Lower leg skin (tissue), 4 donors: ENCODE measurements at regions not wholly inside any gene's neighbourhood (a gene's known extent, or its start where the extent isn't known, plus 50 kb on each side); places are given as distances from the start of the nearest gene placed in this dataset.
A peak's percentile ranks its signal among the peaks of the same experiment; 100 is the strongest.

Experiments
- DNase-seq, 2 donors: peaks; one replicate each; pipeline ENCODE4 v3.0.0-alpha.2; 2019; ENCODE audit warnings: low spot score in 2 of 2
- H3K4me3 ChIP-seq: fragments of 200-600 bp; sonication (generic); 2 replicates; pipeline ENCODE4 v1.5.1; 2017; ENCODE audit warnings: mild to moderate bottlenecking, low read depth; ENCODE audit not compliant: poor library complexity, severe bottlenecking
- POLR2A ChIP-seq, 2 donors: fragments of 450-650 bp; IDR thresholded peaks; one replicate each; pipeline ENCODE4 v1.6.1; 2016 to 2017; ENCODE audit warnings: antibody characterized with exemption in 2 of 2, mild to moderate bottlenecking in 1 of 2, moderate library complexity in 1 of 2
- WGBS, 2 donors: methylation state at CpG; one replicate each; pipeline ENCODE4 v1.1.5; 2018; 5-methylcytosine and 5-hydroxymethylcytosine counted together
- intact Hi-C: fragments of 100-400 bp; cut with DNase I; formaldehyde crosslinking; loops from one replicate; pipeline ENCODE4 v1.15.0; 2023; ENCODE audit warnings: low total_unique reads
- TF ChIP-seq, protein P1 (sequence below), 3 donors: fragments of 450-650 bp; IDR thresholded peaks; one replicate each; pipeline ENCODE4 v1.5.1; 2016; ENCODE audit warnings: antibody characterized with exemption in 3 of 3, mild to moderate bottlenecking in 3 of 3, moderate library complexity in 2 of 3

DNA sequence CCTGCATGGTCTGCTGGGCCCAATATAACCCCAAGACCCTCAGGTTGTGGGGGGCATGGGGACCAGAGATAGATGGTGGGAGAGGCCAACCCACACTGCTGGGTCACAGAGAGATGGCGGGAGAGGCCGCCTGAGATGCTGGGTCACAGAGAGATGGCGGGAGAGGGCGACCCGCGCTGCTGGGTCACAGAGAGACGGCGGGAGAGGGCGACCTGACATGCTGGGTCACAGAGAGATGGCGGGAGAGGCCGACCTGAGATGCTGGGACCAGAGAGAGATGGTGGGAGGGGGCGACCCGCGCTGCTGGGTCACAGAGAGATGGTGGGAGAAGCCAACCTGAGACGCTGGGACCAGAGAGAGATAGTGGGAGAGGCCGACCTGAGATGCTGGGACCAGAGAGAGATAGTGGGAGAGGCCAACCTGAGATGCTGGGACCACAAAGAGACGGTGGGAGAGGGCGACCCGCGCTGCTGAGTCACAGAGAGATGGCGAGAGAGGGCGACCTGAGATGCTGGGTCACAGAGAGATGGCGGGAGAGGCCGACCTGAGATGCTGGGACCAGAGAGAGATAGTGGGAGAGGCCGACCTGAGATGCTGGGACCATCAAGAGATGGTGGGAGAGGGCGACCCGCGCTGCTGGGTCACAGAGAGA, 133.2 kb downstream of the DLL1 start:
- 88 to 92% methylated on average over 28 of the region's 28 CpGs for WGBS, 2 donors
- H3K4me3 ChIP-seq, result no peak overlapping the region
- TF ChIP-seq, protein P1, sequence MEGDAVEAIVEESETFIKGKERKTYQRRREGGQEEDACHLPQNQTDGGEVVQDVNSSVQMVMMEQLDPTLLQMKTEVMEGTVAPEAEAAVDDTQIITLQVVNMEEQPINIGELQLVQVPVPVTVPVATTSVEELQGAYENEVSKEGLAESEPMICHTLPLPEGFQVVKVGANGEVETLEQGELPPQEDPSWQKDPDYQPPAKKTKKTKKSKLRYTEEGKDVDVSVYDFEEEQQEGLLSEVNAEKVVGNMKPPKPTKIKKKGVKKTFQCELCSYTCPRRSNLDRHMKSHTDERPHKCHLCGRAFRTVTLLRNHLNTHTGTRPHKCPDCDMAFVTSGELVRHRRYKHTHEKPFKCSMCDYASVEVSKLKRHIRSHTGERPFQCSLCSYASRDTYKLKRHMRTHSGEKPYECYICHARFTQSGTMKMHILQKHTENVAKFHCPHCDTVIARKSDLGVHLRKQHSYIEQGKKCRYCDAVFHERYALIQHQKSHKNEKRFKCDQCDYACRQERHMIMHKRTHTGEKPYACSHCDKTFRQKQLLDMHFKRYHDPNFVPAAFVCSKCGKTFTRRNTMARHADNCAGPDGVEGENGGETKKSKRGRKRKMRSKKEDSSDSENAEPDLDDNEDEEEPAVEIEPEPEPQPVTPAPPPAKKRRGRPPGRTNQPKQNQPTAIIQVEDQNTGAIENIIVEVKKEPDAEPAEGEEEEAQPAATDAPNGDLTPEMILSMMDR (IDR thresholded peaks at IDR 0.05), result no peak
- TF ChIP-seq POLR2A (IDR thresholded peaks at IDR 0.05), result no peak
- intact Hi-C loops, result no loop called here
- no peak for DNase-seq

DNA sequence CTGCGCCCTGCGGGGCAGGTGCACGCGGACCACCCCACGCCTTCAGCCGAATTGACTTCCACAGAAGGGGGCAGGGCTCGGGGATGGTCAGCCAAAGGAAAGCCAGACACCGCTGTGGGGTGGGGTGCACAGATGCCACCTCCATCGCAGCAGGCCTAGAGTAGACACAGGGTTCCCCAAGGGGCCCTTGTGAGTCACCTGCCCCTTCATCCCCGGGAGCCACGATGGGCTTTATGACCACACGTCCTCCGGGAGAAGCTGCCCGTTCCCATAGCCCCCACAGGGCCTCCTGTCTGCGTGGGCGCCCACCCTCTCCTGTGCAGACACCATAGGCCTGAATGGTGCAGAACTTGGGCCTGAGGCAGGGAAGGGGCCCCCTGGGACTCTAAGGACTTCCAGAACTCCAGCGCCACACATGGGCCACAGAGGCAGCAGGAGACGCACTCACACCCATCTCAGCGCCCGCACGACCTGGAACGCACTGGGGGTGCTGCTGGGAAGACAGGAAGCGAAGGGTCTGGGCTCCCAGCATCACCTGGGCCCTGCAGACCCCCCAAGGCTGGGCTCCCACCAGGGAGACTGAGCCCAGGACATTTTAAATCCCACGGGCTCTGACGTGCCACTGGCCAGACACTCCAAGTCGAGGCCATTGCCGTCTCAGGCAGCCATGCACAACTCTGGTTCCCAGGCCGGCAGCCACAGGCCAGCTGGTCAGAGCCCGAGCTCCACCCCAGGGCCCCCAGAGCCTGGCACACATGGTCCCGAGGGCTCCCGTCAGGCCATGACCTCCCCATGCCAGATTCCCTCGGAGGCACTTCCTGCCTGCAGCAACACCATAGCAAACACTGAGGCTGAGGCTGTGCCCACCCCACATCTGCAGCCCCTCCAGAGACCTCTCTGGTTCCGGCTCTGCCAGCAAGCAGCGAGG, 134.2 kb downstream of the DLL1 start:
- TF ChIP-seq, protein P1 (IDR thresholded peaks at IDR 0.05), result no peak
- no peak for TF ChIP-seq POLR2A (IDR thresholded peaks at IDR 0.05)
- intact Hi-C loops, result no loop called here
- WGBS, 2 donors, result 91 to 92% methylated on average over 29 to 33 of the region's 34 CpGs
- H3K4me3 ChIP-seq, result no peak overlapping the region
- no peak for DNase-seq

DNA sequence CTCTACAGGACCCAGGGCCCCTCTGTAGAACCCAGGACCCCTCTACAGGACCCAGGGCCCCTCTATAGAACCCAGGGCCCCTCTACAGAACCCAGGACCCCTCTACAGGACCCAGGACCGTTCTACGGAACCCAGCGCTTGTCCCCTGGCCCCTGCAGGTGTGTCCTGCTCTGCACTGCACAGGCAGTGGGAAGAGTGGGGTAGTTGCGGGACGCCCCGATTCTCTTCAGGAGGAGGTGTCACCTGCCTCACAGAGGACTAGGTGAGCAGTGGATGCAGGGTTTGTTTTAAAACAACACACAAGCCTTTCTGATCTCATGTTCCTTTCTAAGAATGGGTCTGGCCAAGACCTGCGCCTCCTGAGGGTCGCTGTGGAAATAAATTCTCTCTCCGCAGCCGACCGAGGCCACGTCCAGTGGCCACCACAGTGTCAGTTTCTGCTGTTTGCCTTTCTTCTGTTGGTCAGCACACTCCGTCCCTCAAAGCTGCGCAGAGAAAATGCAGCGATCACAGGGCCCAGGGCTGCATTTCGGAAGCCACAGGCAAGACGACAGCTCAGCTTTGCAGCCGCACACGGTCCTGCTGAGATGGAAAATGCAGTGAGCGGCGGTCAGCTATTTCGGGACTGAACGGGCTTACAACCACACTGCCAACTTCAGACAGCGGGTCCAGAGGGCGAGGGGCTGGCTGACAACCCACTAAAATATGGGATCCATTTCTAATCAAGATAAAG, 135.2 kb downstream of the DLL1 start:
- no peak overlapping the region for H3K4me3 ChIP-seq
- WGBS, 2 donors, result 94 to 95% methylated on average over 25 of the region's 25 CpGs
- TF ChIP-seq, protein P1 (IDR thresholded peaks at IDR 0.05), result no peak
- no peak for TF ChIP-seq POLR2A (IDR thresholded peaks at IDR 0.05)
- DNase-seq, result no peak
- intact Hi-C loops, result no loop called here

DNA sequence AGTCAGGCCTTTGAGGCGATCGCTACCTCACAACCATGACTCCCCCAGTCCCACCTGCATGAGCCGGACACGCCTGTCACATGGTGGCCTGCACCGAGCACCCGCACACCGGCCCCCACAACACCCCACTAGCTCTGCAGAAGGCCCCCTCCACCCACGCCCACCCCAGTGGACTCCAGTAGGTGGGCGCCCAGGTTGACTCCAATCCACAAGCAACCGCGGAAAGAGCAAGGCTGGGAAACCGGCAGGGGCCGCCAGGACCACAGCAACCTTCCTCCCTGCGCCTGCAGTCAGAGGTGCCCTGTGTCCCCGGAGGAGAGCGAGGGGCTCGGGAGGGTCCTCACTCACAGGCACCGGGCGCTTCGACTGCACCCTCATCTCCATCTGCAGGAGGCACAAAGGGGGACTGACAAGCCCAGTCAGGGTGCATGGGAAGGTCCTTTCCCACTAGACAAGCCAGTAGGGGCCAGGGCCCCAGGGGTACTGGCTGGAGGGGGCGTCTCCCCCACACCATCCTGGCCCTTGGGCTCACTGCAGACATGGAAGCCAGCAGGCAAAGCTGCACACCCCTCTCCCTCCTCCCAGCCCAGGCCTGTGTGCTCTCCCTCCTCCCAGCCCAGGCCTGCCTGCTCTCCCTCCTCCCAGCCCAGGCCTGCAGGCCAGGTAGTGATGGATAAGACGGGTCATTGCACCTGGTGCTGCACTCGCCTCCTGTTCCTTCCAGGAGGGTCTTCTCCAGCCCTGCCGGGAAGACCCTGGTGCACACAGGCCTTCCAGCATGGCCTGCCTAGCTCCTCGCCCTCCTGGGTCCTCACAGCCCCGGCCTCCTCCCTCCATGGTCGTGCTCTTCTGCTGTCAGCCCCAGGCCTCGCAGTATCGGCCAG, 137.2 kb downstream of the DLL1 start:
- TF ChIP-seq, protein P1 (IDR thresholded peaks at IDR 0.05), result no peak
- no peak for TF ChIP-seq POLR2A (IDR thresholded peaks at IDR 0.05)
- no peak overlapping the region for H3K4me3 ChIP-seq
- 89 to 91% methylated on average over 19 to 23 of the region's 29 CpGs for WGBS, 2 donors
- no peak for DNase-seq
- intact Hi-C loops, result no loop called here

DNA sequence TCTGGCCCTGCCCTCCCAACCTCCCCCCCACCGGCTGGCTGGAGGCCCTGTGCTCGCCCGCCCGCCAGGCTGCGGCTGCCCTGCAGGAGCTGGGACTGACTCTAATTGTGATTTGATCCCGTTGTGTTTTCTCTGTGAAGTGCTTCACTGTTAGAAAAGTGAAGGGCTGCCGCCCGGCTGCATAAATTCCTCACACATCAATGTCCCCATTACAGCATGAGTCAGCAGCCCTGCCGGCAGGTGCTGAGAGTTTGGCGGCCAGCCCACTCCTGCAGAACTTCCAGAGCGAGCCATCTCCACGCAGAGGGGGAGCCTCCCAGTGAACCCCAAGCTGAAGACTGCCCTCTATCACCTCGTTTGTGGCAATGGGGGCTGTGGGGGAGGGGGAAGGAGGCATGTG, 137.9 kb downstream of the DLL1 start:
- 22 to 36% methylated on average over 13 of the region's 13 CpGs for WGBS, 2 donors
- TF ChIP-seq, protein P1 (IDR thresholded peaks at IDR 0.05), result no peak
- TF ChIP-seq POLR2A (IDR thresholded peaks at IDR 0.05), result no peak
- intact Hi-C loops, result no loop called here
- DNase-seq, result peak in 1 of 2 donors; percentile 53
- no peak overlapping the region for H3K4me3 ChIP-seq
